ENCODE measurements at regions not wholly inside any gene's neighbourhood (a gene's known extent, or its start where the extent isn't known, plus 50 kb on each side); places are given as distances from the start of the nearest gene placed in this dataset.
"Not testable (repeated sequence)": the region's sequence is repeated elsewhere in the genome, so short reads cannot be mapped to it uniquely, and the experiment has no call there.

GRCh38 chrX:22758807-22759481 is 240.8 kb upstream of the DDX53 start:
- intact Hi-C loops (cut with micrococcal nuclease): no loop called here

GRCh38 chrX:22760513-22761057 is 239.2 kb upstream of the DDX53 start:
- intact Hi-C loops (cut with micrococcal nuclease): no loop called here

GRCh38 chrX:22788221-22788620 is 211.5 kb upstream of the DDX53 start:
- intact Hi-C loops (cut with micrococcal nuclease): no loop called here

- intact Hi-C loops (cut with micrococcal nuclease): no loop called here
Observed at GRCh38 chrX:22795671-22796070, 204.1 kb upstream of the DDX53 start.

- intact Hi-C loops (cut with micrococcal nuclease): no loop called here
Observed at GRCh38 chrX:22800360-22800759, 199.4 kb upstream of the DDX53 start.

GRCh38 chrX:22800806-22801205 is 199.0 kb upstream of the DDX53 start:
- intact Hi-C loops (cut with micrococcal nuclease): no loop called here

- intact Hi-C loops (cut with micrococcal nuclease): no loop called here
Observed at GRCh38 chrX:22803353-22803752, 196.4 kb upstream of the DDX53 start.

- intact Hi-C loops (cut with micrococcal nuclease): no loop called here
Observed at GRCh38 chrX:22810876-22811275, 188.9 kb upstream of the DDX53 start.

- intact Hi-C loops (cut with micrococcal nuclease): no loop called here
Observed at GRCh38 chrX:22818061-22818460, 181.7 kb upstream of the DDX53 start.

- intact Hi-C loops (cut with micrococcal nuclease): no loop called here
Observed at GRCh38 chrX:22855693-22856092, 144.1 kb upstream of the DDX53 start.

- intact Hi-C loops (cut with micrococcal nuclease): no loop called here
Observed at GRCh38 chrX:22859642-22860041, 140.1 kb upstream of the DDX53 start.

GRCh38 chrX:22866801-22867200 is 133.0 kb upstream of the DDX53 start:
- intact Hi-C loops (cut with micrococcal nuclease): not testable (repeated sequence)

GRCh38 chrX:22882543-22882942 is 117.2 kb upstream of the DDX53 start:
- intact Hi-C loops (cut with micrococcal nuclease): no loop called here

GRCh38 chrX:22889819-22890218 is 109.9 kb upstream of the DDX53 start:
- intact Hi-C loops (cut with micrococcal nuclease): no loop called here

GRCh38 chrX:22912616-22913015 is 87.1 kb upstream of the DDX53 start:
- intact Hi-C loops (cut with micrococcal nuclease): no loop called here

GRCh38 chrX:22922961-22923360 is 76.8 kb upstream of the DDX53 start:
- intact Hi-C loops (cut with micrococcal nuclease): no loop called here

GRCh38 chrX:22934640-22935039 is 65.1 kb upstream of the DDX53 start:
- intact Hi-C loops (cut with micrococcal nuclease): no loop called here

- intact Hi-C loops (cut with micrococcal nuclease): no loop called here
Observed at GRCh38 chrX:22944945-22945344, 54.8 kb upstream of the DDX53 start.

Measured in T-helper 1 cell treated with Interleukin-12 subunit alpha and Interleukin-12 subunit beta and Interleukin-4 antibody, amounts not matched to agents 30 ng/mL and 1 ng/mL, for 36 hours (primary cell).